NCI-H82 treated with DMSO at 0.1 percent for 48 hours (cell line): ENCODE measurements at regions not wholly inside any gene's neighbourhood (a gene's known extent, or its start where the extent isn't known, plus 50 kb on each side); places are given as distances from the start of the nearest gene placed in this dataset.
"Not testable (repeated sequence)": the region's sequence is repeated elsewhere in the genome, so short reads cannot be mapped to it uniquely, and the experiment has no call there.

ENCODE experiments used
- DNase-seq: peaks from one replicate; lab custom pipeline; 2025; ENCODE audit not compliant: unreplicated experiment; lab: John Stamatoyannopoulos, UW

DNA sequence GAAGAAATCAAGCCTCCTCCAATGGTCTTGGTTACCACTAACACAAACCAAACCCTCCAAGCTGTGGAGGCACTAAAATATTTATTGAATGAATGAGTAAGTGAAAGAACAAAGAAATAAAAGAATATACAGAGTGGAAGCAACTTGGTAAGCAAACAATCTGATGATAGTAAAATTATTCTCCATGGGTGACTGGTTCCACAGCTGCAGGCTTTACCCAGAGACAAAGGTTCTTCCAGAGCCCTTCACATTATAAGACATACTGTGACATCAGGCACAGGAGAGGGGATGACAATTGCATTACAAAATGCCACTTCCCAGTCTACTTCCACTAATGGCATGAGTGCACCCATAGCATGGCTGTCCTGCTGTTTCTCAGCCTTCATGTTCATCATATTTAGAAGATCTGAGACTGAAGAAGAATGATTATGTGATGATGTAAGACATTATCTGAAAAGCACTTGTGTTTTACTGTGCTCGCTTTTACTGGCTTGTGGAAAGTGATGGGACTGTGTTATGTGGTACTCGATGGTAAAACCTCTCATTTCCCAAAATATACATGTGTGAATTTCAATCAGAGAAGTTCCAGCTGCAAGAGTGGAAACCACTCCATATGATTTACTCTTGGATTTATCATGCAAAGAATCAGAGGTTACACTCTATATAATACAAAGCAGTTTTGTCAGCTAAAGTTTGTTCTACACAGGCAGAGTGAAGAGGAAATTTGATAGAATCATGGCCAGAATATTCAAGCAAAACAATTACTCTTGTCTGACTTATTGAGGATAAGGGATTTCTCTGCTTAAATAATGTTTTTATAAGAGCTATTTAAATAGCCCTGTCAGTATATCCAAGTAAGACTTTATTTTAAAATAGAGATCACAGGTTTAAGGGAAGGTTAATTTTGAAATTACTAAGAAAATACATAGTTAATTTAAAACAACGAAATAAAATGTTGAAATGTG is 220.2 kb upstream of the NBEA start:
- DNase-seq: no peak

DNA sequence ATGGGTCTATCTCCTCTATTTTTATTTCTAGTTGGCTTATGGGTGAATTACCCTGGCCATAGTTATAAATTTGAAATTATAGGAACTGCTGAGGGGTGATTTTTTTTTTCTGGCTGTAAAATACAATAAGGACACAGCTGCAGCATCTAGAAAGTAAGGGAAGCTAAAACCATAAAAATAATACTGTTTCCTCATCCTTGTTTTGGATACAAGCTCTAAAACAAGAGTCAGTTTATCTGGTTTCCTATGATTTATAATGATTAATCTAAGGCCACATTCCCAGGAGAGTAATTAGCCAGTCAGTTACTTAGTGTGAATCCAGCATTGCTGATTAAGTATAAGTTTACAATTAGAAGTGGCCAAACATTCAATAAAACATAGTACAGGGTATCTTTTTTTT is 219.1 kb upstream of the NBEA start:
- DNase-seq: peak; percentile 46

DNA sequence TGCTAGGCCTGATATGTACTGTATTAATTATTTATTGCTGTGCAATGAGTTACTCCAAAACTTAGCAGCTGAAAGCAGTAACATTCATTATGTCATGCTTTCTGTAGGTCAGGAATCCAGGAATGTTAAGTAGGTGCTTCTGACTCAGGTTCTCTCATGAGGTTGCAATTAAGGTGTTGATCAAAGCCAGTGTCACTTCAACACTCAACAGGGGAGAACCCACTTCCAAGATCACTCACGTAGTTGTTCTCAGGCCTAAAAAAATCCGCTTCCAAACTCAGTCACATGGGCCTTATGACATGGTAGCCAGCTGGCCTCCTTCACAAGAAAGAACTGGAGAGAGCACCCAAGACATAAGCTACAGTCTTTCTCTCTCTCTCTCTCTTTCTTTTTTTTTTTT is 211.1 kb upstream of the NBEA start:
- DNase-seq: peak; percentile 19

DNA sequence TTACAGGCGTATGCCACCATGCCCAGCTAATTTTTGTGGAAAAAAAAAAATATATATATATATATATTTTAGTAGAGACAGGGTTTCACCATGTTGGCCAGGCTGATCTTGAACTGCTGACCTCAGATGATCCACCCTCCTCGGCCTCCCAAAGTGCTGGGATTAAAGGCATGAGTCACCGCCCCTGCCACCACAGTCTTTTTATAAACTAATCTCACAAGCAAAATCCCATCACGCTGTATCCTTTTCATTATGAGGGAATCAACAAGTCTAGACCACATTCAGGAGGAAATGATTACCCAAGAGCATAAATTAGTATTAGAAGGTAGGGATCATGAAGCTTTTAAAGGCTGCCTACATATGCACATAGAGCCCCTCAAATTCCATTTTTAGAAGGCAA is 210.6 kb upstream of the NBEA start:
- DNase-seq: peak; percentile 93

- DNase-seq: no peak
Measured at GRCh38 chr13:34733721-34734120, 208.3 kb upstream of the NBEA start.

DNA sequence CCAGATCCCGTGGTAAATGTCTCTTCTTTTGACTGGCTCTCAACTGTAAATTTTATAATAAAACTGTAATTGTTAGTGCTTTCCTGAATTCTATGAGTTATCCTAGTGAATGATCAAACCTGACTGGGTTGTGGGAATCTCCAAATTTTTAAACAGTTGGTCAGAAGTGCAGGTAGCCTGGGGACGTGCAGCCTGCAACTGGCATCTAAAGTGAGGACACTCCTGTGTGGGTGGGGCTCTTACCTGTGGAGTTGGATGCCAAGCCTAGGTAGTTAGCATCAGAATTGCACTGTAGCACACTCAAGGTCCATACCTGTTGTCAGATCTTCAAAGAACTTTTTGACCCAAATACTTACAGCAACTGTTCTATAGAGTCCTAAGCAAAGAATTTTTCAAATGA is 207.1 kb upstream of the NBEA start:
- DNase-seq: no peak

DNA sequence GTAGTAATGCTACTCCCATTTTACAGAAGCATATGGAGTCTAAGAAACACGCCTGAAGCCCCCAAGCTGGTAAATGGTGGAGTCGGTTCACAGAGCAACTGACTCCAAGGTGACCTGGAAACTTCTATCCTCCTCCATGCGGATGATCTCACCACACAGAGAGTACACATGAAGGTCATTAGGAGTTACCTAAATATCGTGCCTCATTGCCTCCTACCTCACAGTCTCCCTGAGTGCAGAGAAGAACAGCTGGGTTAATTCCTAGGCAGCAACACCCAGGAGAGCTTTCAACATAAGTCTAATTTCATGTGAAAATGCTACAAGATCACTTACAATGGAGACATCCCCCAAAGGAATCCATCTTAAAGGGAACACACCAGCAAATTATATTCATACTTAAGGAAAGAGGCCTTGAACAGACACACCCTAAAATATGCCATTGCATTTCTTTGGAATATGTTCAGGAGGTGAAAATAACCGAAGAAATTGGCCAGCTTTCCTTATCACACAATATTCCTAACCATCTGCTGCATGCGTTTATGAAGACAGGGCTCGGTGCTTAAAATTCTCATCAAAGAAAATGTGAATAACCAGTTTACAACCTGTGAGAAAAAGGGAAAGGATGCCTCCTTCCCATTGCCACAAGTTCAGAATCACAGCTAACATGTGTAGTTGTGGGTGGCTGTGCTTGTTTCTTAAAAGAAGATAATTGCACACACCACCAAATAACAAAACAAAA is 203.6 kb upstream of the NBEA start:
- DNase-seq: no peak

DNA sequence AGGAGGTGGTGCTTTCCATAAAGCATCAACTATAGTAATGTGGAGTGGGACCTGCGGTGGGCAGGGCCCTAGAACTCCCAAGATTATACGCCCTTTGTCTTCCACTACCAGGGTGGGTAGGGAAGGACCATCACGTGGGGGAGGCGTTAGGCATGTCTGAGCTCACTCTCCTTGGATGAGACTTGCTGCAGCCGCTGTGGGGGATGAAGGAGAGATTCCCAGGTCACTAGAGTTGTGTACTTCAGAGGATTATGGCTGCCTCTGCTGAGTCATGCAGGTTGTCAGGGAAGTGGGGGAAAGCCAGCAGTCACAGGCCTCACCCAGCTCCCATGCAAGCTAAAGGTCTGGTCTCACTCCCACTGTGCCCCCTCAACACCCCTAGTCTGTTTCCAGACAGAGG is 195.0 kb upstream of the NBEA start:
- DNase-seq: not testable (repeated sequence)

DNA sequence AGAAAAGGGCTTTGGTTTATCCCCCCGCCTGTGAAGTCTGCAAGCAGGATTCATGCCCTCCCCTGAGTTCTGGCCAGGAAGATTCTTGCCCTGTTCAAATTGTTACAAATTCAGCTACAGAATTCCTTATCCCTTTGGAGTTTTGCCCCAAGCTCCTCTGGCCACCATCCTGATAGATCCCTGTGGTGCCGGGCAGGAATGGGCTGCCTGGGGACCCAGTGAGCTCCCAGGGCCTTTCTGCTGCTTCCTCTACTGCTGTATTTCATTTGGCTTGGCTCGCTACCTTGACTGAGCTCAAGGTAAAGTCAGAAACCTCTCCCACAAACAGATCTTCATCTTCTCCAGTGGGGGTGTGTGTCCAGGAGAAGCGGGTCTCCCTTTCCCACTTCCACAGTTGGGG is 194.6 kb upstream of the NBEA start:
- DNase-seq: no peak

DNA sequence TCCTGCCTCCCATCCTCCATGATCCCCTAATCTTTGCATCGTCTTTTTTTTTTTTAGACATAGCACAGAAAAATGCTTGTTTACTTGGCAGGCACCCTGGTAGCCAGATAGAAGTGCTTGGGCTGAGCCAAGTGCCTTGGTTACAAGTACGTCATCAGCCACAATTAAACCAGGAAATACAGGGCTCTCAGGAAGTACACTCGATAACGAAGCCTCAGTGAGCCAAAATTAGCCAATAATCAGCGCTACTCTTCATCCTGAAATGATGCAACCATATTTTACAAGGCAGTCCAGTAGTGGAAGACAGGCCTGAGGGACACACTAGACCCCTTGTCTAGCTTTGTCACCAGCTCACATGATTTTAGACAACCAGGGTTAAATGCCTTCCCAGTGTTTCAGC is 194.0 kb upstream of the NBEA start:
- no peak for DNase-seq

- DNase-seq: no peak
Measured at GRCh38 chr13:34748596-34748995, 193.5 kb upstream of the NBEA start.

- no peak for DNase-seq
Measured at GRCh38 chr13:34749046-34749445, 193.0 kb upstream of the NBEA start.

- DNase-seq: no peak
Measured at GRCh38 chr13:34750078-34750931, 191.8 kb upstream of the NBEA start.

GRCh38 chr13:34751044-34751443 is 191.0 kb upstream of the NBEA start:
- no peak for DNase-seq

DNA sequence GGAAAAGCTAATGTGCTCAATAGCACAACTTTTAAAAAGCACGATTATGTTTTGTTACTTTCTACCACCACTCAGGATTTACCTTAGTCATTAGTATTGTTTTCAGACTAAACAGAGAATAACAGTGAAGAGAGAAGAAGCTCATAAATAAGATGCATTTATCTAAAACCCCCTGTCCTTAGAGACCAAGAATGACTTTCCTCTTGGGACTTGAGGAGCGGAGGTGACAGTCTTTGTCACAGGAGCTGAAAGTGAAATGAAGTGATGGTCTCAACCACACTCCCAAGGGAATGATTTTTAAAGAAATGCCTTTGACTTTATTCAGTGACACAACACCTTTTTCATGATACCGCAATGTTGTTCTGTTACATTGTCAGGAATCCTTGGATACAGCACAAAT is 190.6 kb upstream of the NBEA start:
- no peak for DNase-seq

DNA sequence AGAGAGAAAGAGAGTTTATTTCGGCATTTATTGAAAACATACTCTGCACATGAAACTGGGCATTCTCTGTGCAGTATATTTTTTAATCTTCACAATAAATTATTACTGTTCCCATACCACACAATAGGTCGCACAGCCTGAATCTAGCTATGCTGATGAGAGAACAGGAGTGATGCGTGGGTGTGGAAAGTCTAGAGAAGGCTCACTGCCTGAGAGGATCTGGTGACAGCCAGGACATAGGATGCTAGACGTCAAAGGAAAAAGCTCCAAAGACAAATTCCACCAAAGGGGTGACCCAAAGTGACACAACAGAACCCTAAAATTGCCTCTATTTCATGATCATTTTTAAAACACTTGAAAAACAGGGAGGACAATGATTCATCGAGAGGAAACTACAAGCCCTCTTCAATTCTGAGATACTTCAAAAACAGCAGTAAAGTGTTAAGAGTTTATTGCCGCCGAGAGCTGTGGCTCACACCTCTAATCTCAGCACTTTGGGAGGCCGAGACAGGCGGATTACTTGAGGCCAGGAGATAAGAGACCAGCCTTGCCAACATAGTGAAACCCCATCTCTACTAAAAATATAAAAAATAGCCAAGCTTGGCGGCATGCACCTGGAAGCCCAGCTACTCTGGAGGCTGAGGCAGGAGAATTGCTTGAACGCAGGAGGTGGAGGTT is 189.6 kb upstream of the NBEA start:
- no peak for DNase-seq

GRCh38 chr13:34756136-34756535 is 185.9 kb upstream of the NBEA start:
- no peak for DNase-seq

GRCh38 chr13:34756572-34756971 is 185.5 kb upstream of the NBEA start:
- DNase-seq: no peak

GRCh38 chr13:34757441-34757840 is 184.6 kb upstream of the NBEA start:
- no peak for DNase-seq

- no peak for DNase-seq
Measured at GRCh38 chr13:34758628-34759027, 183.4 kb upstream of the NBEA start.

- DNase-seq: no peak
Measured at GRCh38 chr13:34762312-34762711, 179.8 kb upstream of the NBEA start.
